Adrenal gland (tissue), 9 donors: ENCODE measurements at regions not wholly inside any gene's neighbourhood (a gene's known extent, or its start where the extent isn't known, plus 50 kb on each side); places are given as distances from the start of the nearest gene placed in this dataset.
"Not testable (repeated sequence)": the region's sequence is repeated elsewhere in the genome, so short reads cannot be mapped to it uniquely, and the experiment has no call there.

Experiments
- DNase-seq, 7 donors: peaks; one replicate each; pipeline ENCODE4 v3.0.0-alpha.2; 2019 to 2020
- H3K27ac ChIP-seq, 5 donors: fragments of 200-600 bp; sonication (generic) in 4 of 5; 1 replicate in 3 of 5; 2 replicates in 2 of 5; pipeline versions ENCODE4 v1.5.1 to v1.8.0; 2016 to 2020; ENCODE audit warnings: mild to moderate bottlenecking in 1 of 5
- H3K27me3 ChIP-seq: fragments of 200-600 bp; 2 replicates; pipeline ENCODE4 v1.8.0; 2021
- H3K36me3 ChIP-seq, 2 donors: fragments of 200-600 bp; replicated peaks in 1 of 2; 1 replicate in 1 of 2; 2 replicates in 1 of 2; pipeline versions ENCODE4 v1.5.1 to v1.8.0; 2018 to 2022
- H3K4me1 ChIP-seq, 2 donors: fragments of 200-600 bp; replicated peaks in 1 of 2; 1 replicate in 1 of 2; 2 replicates in 1 of 2; pipeline versions ENCODE4 v1.5.1 to v1.8.0; 2018 to 2021
- H3K4me3 ChIP-seq, 4 donors: fragments of 200-600 bp; sonication (generic) in 3 of 4; one replicate each; pipeline ENCODE4 v1.5.1; 2016 to 2018
- H3K9me3 ChIP-seq, 3 donors: fragments of 200-600 bp; sonication (generic) in 1 of 3; replicated peaks in 1 of 3; 1 replicate in 2 of 3; 2 replicates in 1 of 3; pipeline versions ENCODE4 v1.5.1 to v1.8.0; 2016 to 2021
- CTCF ChIP-seq, 6 experiments: fragments of 450-650 bp in 4 of 6; fragments of 200-600 bp in 2 of 6; sonication (generic) in 1 of 6; IDR thresholded peaks; 1 replicate in 5 of 6; 2 replicates in 1 of 6; pipeline versions ENCODE4 v1.5.1 to v1.8.0; 2016 to 2021; ENCODE audit warnings: antibody characterized with exemption in 6 of 6, mild to moderate bottlenecking in 2 of 6, moderate library complexity in 1 of 6
- POLR2A ChIP-seq, 2 donors: fragments of 450-650 bp; IDR thresholded peaks; one replicate each; pipeline ENCODE4 v1.6.1; 2017; ENCODE audit warnings: antibody characterized with exemption in 2 of 2, mild to moderate bottlenecking in 2 of 2, moderate library complexity in 1 of 2
- WGBS, 4 donors: extraction: QIAGEN DNeasy Blood & Tissue Kit in 2 of 4; methylation state at CpG; one replicate each; pipeline versions ENCODE4 v1.1.5 to v1.1.7; 2013 to 2017; 5-methylcytosine and 5-hydroxymethylcytosine counted together
- intact Hi-C, 2 donors: fragments of 100-400 bp; cut with DNase I; formaldehyde crosslinking; loops; one replicate each; pipeline versions ENCODE4 v1.14.1 to v1.15.0; 2022 to 2023
- donor health status: healthy with polysubstance abuse.
- donor health status: Bipolar disorder and iron deficiency.
- donor health status: DM: yes; HTN: yes; CAD: no.
- donor health status: DM: no; HTN: no; CAD: no.
- donor health status: DM: no; HTN: no; CAD: no.

GRCh38 chr13:109314101-109314500 is 472.3 kb downstream of the IRS2 start:
- intact Hi-C loops = no loop called here
- Histone ChIP-seq H3K27ac (no peak overlapping the region), H3K4me3 (no peak overlapping the region), H3K36me3 (no peaks in the 10 kb centered on the region), H3K4me1 (no peaks in the 10 kb centered on the region), H3K27me3 (no peaks in the 10 kb centered on the region), H3K9me3 (no peaks in the 10 kb centered on the region)
- peak in 5 of 7 donors; percentile 17 to 30 (median 26) for DNase-seq
- 46 to 68% (median 50%) methylated on average over 5 of the region's 5 CpGs for WGBS, 4 donors
- TF ChIP-seq POLR2A (IDR thresholded peaks at IDR 0.05) = no peak
- no peak for TF ChIP-seq CTCF (IDR thresholded peaks at IDR 0.05)

- intact Hi-C loops = no loop called here
- Histone ChIP-seq H3K36me3 (no peaks in the 10 kb centered on the region), H3K9me3 (no peaks in the 10 kb centered on the region), H3K27ac (no peak overlapping the region), H3K4me3 (no peak overlapping the region), H3K27me3 (no peaks in the 10 kb centered on the region), H3K4me1 (no peaks in the 10 kb centered on the region)
- TF ChIP-seq POLR2A (IDR thresholded peaks at IDR 0.05) (no peak), CTCF (IDR thresholded peaks at IDR 0.05) (no peak)
- DNase-seq = no peak
Observed at GRCh38 chr13:109312399-109312798, 474.0 kb downstream of the IRS2 start.

GRCh38 chr13:109311431-109311976 is 474.9 kb downstream of the IRS2 start:
- DNase-seq, H3K4me1 ChIP-seq, H3K36me3 ChIP-seq, H3K4me3 ChIP-seq, intact Hi-C loops, H3K27me3 ChIP-seq, H3K27ac ChIP-seq, H3K9me3 ChIP-seq: not testable (repeated sequence)
- WGBS, 4 donors = 89 to 94% (median 93%) methylated on average over 14 to 33 of the region's 33 CpGs

GRCh38 chr13:109309625-109310363 is 476.6 kb downstream of the IRS2 start:
- intact Hi-C loops = no loop called here
- Histone ChIP-seq H3K36me3 (no peaks in the 10 kb centered on the region), H3K9me3 (no peaks in the 10 kb centered on the region), H3K4me3 (no peak overlapping the region), H3K4me1 (no peaks in the 10 kb centered on the region), H3K27ac (no peak overlapping the region), H3K27me3 (no peaks in the 10 kb centered on the region)
- no peak for TF ChIP-seq CTCF (IDR thresholded peaks at IDR 0.05)
- TF ChIP-seq POLR2A (IDR thresholded peaks at IDR 0.05) = no peak
- DNase-seq = no peak
- 53 to 64% (median 55%) methylated on average over 12 of the region's 12 CpGs for WGBS, 4 donors

- no peak for DNase-seq
- no peak overlapping the region for H3K27ac ChIP-seq
- no peaks in the 10 kb centered on the region for H3K36me3 ChIP-seq
- no peaks in the 10 kb centered on the region for H3K4me1 ChIP-seq
- H3K27me3 ChIP-seq = no peaks in the 10 kb centered on the region
- no peak for TF ChIP-seq POLR2A (IDR thresholded peaks at IDR 0.05)
- TF ChIP-seq CTCF (IDR thresholded peaks at IDR 0.05) = no peak
- 78 to 88% (median 84%) methylated on average over 4 to 6 of the region's 6 CpGs for WGBS, 4 donors
- no peaks in the 10 kb centered on the region for H3K9me3 ChIP-seq
- H3K4me3 ChIP-seq = no peak overlapping the region
- intact Hi-C loops = no loop called here
Observed at GRCh38 chr13:109307027-109307426, 479.4 kb downstream of the IRS2 start.
